NT2/D1 (cell line): ENCODE measurements at regions not wholly inside any gene's neighbourhood (a gene's known extent, or its start where the extent isn't known, plus 50 kb on each side); places are given as distances from the start of the nearest gene placed in this dataset.

Source experiments
- SUZ12 ChIP-seq: IDR thresholded peaks from 2 replicates; pipeline ENCODE4 v1.6.1; 2011; ENCODE audit not compliant: insufficient read length, insufficient read depth; ENCODE audit errors: extremely low read depth
- YY1 ChIP-seq: IDR thresholded peaks from 2 replicates; pipeline ENCODE4 v1.6.1; 2011; ENCODE audit not compliant: insufficient read length, insufficient read depth
- ZNF274 ChIP-seq: IDR thresholded peaks from 2 replicates; pipeline ENCODE4 v1.6.1; 2011; ENCODE audit warnings: mild to moderate bottlenecking, low read depth, low read length

GRCh38 chr14:54170301-54170700 lies 213.7 kb upstream of the BMP4 start:
- TF ChIP-seq ZNF274: no peak
- no peak for TF ChIP-seq YY1
- no peak for TF ChIP-seq SUZ12
